Nephron (organoid): ENCODE measurements at regions not wholly inside any gene's neighbourhood (a gene's known extent, or its start where the extent isn't known, plus 50 kb on each side); places are given as distances from the start of the nearest gene placed in this dataset.

Experiments used
- H3K27ac Mint-ChIP-seq, 3 experiments: 2 replicates each; pipeline ENCODE4 v1.8.0; 2020; ENCODE audit warnings: mixed read lengths in 3 of 3, mild to moderate bottlenecking in 2 of 3, moderate library complexity in 1 of 3
- H3K27me3 Mint-ChIP-seq: 2 replicates; pipeline ENCODE4 v1.8.0; 2021; ENCODE audit warnings: low read depth, mild to moderate bottlenecking, moderate library complexity, mixed read lengths
- H3K36me3 Mint-ChIP-seq: 2 replicates; pipeline ENCODE4 v1.8.0; 2020; ENCODE audit warnings: low read depth, mixed read lengths
- H3K4me1 Mint-ChIP-seq: 2 replicates; pipeline ENCODE4 v1.8.0; 2020; ENCODE audit warnings: mixed read lengths
- H3K4me3 Mint-ChIP-seq, 3 experiments: 2 replicates each; pipeline ENCODE4 v1.8.0; 2020; ENCODE audit warnings: mild to moderate bottlenecking in 3 of 3, mixed read lengths in 3 of 3, moderate library complexity in 2 of 3
- H3K9me3 Mint-ChIP-seq: 2 replicates; pipeline ENCODE4 v1.8.0; 2020; ENCODE audit warnings: mixed read lengths
- CTCF ChIP-seq, 3 experiments: fragments of 200-600 bp; sonication (generic); IDR thresholded peaks; one replicate each; pipeline ENCODE4 v1.5.0; 2021; ENCODE audit warnings: antibody characterized with exemption in 3 of 3; ENCODE audit not compliant: unreplicated experiment in 3 of 3

GRCh38 chrX:69038816-69039215, 126.4 kb downstream of the PJA1 start:
- peaks cover 24% of the 10 kb centered on the region for H3K9me3 Mint-ChIP-seq
- no peak overlapping the region for H3K27ac Mint-ChIP-seq
- H3K27me3 Mint-ChIP-seq, result no peaks in the 10 kb centered on the region
- peaks cover 13% of the 10 kb centered on the region for H3K4me1 Mint-ChIP-seq
- no peaks in the 10 kb centered on the region for H3K36me3 Mint-ChIP-seq
- no peak overlapping the region for H3K4me3 Mint-ChIP-seq
- TF ChIP-seq CTCF (IDR thresholded peaks at IDR 0.05; ENCODE audit: unreplicated experiment in 3 of 3), result no peak

DNA sequence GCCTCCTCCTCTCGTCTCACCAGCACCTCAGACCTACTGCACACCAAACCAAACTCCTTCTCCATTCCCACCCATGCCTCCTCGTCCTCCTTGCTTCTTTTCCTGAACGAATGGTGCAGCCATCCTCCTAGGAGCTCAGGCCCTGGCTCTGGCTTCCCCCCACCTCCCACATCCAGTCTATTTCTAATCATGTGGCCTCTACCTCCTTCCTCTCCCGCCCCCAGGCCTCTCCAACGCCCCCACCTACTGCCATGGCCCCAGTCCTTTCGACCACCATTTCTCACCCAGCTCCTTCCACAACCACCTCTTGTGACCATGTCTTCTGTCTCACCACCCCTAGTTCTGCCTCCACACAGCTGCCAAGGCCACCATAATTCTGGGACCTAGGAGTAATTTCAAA, 127.1 kb downstream of the PJA1 start:
- Mint-ChIP-seq H3K4me3 (no peak overlapping the region), H3K27ac (no peak overlapping the region), H3K9me3 (peaks cover 24% of the 10 kb centered on the region), H3K27me3 (no peaks in the 10 kb centered on the region), H3K36me3 (no peaks in the 10 kb centered on the region), H3K4me1 (peaks cover 18% of the 10 kb centered on the region)
- no peak for TF ChIP-seq CTCF (IDR thresholded peaks at IDR 0.05; ENCODE audit: unreplicated experiment in 3 of 3)

DNA sequence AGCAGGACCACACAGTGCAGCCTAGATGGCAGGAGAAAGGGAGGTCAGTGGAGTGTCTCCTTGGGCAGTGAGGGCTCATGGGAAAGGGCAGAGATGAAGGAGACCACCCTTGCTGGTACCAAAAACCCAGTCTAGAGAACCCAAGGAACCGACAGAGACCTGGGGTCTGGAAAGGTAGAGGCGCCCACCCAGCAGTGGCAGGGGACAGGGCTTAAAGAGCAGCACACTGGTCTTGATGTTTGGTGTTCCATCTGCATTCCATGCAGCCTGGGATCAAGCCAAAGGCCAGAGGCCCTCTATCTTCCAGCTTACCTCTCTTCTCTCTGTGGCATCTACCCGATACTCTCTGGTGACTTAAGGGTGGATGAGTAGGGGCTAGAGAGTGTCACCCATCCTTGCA, 127.5 kb downstream of the PJA1 start:
- Mint-ChIP-seq H3K27ac (peak overlapping the region in 1 of 3 experiments; percentile 87), H3K27me3 (no peaks in the 10 kb centered on the region), H3K4me3 (no peak overlapping the region), H3K36me3 (no peaks in the 10 kb centered on the region), H3K4me1 (peaks cover 18% of the 10 kb centered on the region), H3K9me3 (peaks cover 24% of the 10 kb centered on the region)
- no peak for TF ChIP-seq CTCF (IDR thresholded peaks at IDR 0.05; ENCODE audit: unreplicated experiment in 3 of 3)

DNA sequence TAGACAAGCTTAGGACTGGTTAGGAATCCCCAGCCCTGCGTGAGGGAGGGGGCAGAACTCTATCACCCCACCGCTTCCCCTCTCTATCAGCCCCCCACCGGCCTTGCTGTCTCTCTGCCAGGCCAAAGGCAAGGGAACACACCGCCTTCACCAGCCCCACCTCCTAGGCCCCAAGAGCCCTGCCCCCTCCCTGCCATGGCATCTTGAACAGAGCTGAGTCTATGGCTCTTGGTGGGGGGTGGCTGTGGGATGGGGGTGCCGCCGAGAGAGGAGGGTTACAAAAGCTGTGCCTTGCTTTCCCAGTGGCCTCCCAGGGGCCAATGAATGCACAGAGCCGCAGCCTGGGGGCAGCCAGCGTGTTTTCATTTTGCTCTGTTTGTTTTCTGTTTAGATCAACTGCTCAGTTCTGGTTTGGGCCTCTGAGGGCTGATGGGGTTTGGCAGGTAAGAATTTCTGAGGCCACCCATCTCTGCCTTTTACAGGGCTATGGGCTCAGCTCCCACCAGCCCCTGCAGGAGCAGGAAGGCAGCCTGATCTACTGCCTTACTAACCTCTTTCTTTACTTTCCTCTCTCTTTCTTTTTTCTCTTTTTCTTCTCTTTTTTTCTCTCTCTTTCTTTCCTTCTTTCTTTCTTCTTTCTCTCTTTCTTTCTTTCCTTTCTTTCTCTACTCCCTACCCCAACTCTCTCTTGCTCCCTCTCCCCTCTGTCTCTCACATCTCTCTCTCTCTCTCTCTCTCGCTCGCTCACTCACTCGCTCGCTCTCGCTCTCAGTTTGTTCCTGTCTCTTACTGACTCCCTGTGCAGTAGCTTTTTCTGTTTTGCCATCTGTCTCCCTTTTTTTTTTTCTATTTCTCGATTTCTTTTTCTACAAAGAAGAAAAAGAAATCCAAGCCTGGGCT, 128.3 kb downstream of the PJA1 start:
- Mint-ChIP-seq H3K36me3 (no peaks in the 10 kb centered on the region), H3K9me3 (peaks cover 19% of the 10 kb centered on the region), H3K27me3 (no peaks in the 10 kb centered on the region), H3K4me3 (no peak overlapping the region), H3K27ac (peak overlapping the region; percentile 13 to 89 (median 87)), H3K4me1 (peaks cover 18% of the 10 kb centered on the region)
- no peak for TF ChIP-seq CTCF (IDR thresholded peaks at IDR 0.05; ENCODE audit: unreplicated experiment in 3 of 3)

GRCh38 chrX:69034451-69034850, 130.8 kb downstream of the PJA1 start:
- Mint-ChIP-seq H3K27me3 (no peaks in the 10 kb centered on the region), H3K4me3 (no peak overlapping the region), H3K27ac (peak overlapping the region; percentile 57 to 92 (median 67)), H3K4me1 (peaks cover 18% of the 10 kb centered on the region), H3K9me3 (peaks cover 16% of the 10 kb centered on the region), H3K36me3 (no peaks in the 10 kb centered on the region)
- TF ChIP-seq CTCF (IDR thresholded peaks at IDR 0.05; ENCODE audit: unreplicated experiment in 3 of 3), result no peak

GRCh38 chrX:69033936-69034335, 131.3 kb downstream of the PJA1 start:
- no peak for TF ChIP-seq CTCF (IDR thresholded peaks at IDR 0.05; ENCODE audit: unreplicated experiment in 3 of 3)
- no peak overlapping the region for H3K4me3 Mint-ChIP-seq
- peaks cover 14% of the 10 kb centered on the region for H3K9me3 Mint-ChIP-seq
- no peaks in the 10 kb centered on the region for H3K27me3 Mint-ChIP-seq
- peaks cover 18% of the 10 kb centered on the region for H3K4me1 Mint-ChIP-seq
- H3K27ac Mint-ChIP-seq, result peak overlapping the region; percentile 67 to 92 (median 89)
- H3K36me3 Mint-ChIP-seq, result no peaks in the 10 kb centered on the region
